ENCODE measurements at regions not wholly inside any gene's neighbourhood (a gene's known extent, or its start where the extent isn't known, plus 50 kb on each side); places are given as distances from the start of the nearest gene placed in this dataset.

DNA sequence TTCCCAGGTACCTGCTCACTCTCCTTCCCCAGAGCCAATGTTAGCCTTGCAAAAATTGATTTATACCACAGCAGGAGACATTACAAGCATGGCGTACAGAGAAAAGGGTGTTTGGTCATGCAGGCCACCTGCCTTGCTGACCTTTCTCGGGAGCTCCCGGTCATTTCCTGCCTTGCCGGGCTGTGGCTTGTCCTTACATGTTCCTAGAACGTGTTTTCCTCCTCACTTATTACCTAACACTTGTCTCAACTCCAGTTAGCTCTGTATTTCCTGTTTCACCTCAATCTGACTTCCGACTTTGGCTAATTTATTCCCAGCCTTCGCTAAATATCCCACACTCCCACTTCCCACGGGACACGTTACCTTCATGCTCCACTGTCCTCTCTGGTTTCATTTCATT lies 282.5 kb downstream of the ICE1 start:
- no peak for DNase-seq (ENCODE audit: low read depth)
- TF ChIP-seq POLR2A (IDR thresholded peaks at IDR 0.05; ENCODE audit: extremely low read depth, insufficient read length) (no peak), MYC (IDR thresholded peaks at IDR 0.05; ENCODE audit: low read depth, low read length) (no peak)
- TF ChIP-seq, protein P1, sequence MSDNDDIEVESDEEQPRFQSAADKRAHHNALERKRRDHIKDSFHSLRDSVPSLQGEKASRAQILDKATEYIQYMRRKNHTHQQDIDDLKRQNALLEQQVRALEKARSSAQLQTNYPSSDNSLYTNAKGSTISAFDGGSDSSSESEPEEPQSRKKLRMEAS (IDR thresholded peaks at IDR 0.05; ENCODE audit: low read depth, low read length): no peak
- TF ChIP-seq, protein P2, sequence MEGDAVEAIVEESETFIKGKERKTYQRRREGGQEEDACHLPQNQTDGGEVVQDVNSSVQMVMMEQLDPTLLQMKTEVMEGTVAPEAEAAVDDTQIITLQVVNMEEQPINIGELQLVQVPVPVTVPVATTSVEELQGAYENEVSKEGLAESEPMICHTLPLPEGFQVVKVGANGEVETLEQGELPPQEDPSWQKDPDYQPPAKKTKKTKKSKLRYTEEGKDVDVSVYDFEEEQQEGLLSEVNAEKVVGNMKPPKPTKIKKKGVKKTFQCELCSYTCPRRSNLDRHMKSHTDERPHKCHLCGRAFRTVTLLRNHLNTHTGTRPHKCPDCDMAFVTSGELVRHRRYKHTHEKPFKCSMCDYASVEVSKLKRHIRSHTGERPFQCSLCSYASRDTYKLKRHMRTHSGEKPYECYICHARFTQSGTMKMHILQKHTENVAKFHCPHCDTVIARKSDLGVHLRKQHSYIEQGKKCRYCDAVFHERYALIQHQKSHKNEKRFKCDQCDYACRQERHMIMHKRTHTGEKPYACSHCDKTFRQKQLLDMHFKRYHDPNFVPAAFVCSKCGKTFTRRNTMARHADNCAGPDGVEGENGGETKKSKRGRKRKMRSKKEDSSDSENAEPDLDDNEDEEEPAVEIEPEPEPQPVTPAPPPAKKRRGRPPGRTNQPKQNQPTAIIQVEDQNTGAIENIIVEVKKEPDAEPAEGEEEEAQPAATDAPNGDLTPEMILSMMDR (IDR thresholded peaks at IDR 0.05; ENCODE audit: low read depth, low read length): no peak
- H3K4me3 ChIP-seq (ENCODE audit: low read depth, low read length): no peak overlapping the region

DNA sequence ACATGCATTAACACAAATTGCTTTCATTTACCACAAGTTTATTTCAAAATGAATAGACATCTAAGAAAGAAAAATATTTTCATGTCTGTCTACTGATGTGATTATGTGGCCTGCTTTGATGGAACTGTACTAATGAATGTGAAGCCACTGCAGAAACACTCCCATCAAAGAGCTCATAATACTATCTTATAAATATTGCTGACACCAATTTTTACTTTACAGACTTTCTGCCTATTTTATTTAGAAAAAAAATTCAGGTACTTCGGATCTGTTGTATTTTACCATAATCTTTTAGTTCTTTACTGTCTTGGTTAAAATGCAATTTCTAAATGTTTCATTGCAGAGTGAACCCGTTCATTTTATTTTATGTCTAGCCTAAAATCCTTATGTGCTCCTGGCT lies 281.9 kb downstream of the ICE1 start:
- TF ChIP-seq, protein P2 (IDR thresholded peaks at IDR 0.05; ENCODE audit: low read depth, low read length): no peak
- TF ChIP-seq, protein P1 (IDR thresholded peaks at IDR 0.05; ENCODE audit: low read depth, low read length): no peak
- TF ChIP-seq MYC (IDR thresholded peaks at IDR 0.05; ENCODE audit: low read depth, low read length) (no peak), POLR2A (IDR thresholded peaks at IDR 0.05; ENCODE audit: extremely low read depth, insufficient read length) (no peak)
- no peak overlapping the region for H3K4me3 ChIP-seq (ENCODE audit: low read depth, low read length)
- DNase-seq (ENCODE audit: low read depth): no peak

DNA sequence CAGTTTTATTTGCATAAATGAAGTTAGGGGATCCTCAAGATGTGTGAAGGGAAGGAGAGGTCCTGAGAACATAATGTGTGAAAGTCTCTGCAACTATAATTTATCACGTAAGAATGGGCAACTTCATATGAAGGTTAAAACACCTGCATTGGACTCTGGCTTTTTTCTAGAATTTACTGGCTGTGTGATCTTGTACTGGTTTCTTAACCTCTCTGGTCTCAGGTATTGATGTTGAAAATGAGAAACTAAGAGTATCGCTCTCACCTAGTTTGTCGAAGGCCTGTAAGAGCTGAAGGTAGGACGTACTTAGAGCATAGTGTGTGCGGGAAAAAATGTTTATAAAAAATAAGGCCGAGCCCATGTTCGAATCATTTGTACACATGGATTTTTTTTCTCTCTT lies 280.5 kb downstream of the ICE1 start:
- no peak for TF ChIP-seq POLR2A (IDR thresholded peaks at IDR 0.05; ENCODE audit: extremely low read depth, insufficient read length)
- TF ChIP-seq, protein P1 (IDR thresholded peaks at IDR 0.05; ENCODE audit: low read depth, low read length): no peak
- TF ChIP-seq, protein P2 (IDR thresholded peaks at IDR 0.05; ENCODE audit: low read depth, low read length): no peak
- no peak for TF ChIP-seq MYC (IDR thresholded peaks at IDR 0.05; ENCODE audit: low read depth, low read length)
- DNase-seq (ENCODE audit: low read depth): no peak
- H3K4me3 ChIP-seq (ENCODE audit: low read depth, low read length): no peak overlapping the region

DNA sequence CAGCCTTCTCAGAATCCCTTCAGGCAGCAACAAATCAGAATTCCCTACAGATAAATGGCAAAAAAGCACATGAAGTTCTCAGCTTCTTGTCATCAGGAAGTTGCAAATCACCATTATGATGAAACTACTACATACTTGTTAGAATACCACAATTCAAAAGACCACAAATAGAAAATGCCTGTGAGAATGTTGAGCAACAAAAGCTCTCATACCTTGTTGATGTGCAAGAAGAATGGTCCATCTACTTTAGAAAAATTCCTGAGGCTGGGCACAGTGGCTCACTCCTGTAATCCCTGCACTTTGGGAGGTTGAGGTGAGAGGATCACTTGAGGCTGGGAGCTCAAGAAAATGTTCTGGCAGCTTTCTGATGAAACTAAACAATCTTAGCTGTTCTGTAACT lies 278.1 kb downstream of the ICE1 start:
- TF ChIP-seq, protein P1 (IDR thresholded peaks at IDR 0.05; ENCODE audit: low read depth, low read length): no peak
- DNase-seq (ENCODE audit: low read depth): no peak
- no peak overlapping the region for H3K4me3 ChIP-seq (ENCODE audit: low read depth, low read length)

DNA sequence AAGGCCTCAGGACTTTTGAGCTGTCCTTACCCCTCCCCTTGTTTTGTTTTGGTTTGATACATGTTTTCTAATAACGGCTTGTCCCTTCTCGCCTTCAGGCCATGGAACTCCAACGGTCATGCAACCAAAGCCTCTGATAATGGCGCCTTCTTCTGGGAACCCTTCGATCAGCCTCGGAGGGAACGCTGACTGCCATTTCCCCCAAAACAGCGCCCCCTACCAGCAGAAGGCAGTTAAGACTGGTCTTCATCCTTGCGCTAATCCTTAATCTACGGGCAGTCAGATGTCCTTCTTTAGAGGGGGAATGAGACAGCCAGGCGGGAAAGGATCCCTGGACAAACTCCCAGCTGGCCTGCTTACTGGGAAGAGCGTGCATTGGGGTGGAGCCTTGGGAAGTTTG lies 276.6 kb downstream of the ICE1 start:
- DNase-seq (ENCODE audit: low read depth): no peak
- no peak overlapping the region for H3K4me3 ChIP-seq (ENCODE audit: low read depth, low read length)
- no peak for TF ChIP-seq POLR2A (IDR thresholded peaks at IDR 0.05; ENCODE audit: extremely low read depth, insufficient read length)
- TF ChIP-seq, protein P2 (IDR thresholded peaks at IDR 0.05; ENCODE audit: low read depth, low read length): peak; percentile 25
- no peak for TF ChIP-seq MYC (IDR thresholded peaks at IDR 0.05; ENCODE audit: low read depth, low read length)

DNA sequence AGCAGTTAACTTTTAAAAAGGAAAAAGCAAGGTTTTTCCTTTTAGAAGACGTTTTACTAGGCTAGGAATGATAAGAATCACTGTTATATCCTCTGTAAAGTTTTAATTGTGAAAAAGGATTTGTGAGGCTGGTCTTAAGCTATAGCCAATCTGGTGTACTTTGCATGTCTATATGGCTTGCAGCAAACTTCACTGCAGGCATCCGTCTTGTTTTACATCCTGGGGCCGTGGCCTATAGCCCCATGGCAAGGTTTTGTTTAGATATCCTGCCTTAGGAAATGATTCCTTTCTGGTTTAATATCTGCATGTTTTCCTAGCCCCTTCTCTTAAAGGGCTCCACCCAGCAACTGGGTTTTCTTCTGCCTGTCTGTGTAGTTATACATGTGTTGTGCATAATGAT lies 272.8 kb downstream of the ICE1 start:
- H3K4me3 ChIP-seq (ENCODE audit: low read depth, low read length): no peak overlapping the region
- TF ChIP-seq MYC (IDR thresholded peaks at IDR 0.05; ENCODE audit: low read depth, low read length) (no peak), POLR2A (IDR thresholded peaks at IDR 0.05; ENCODE audit: extremely low read depth, insufficient read length) (no peak)
- TF ChIP-seq, protein P2 (IDR thresholded peaks at IDR 0.05; ENCODE audit: low read depth, low read length): no peak
- TF ChIP-seq, protein P1 (IDR thresholded peaks at IDR 0.05; ENCODE audit: low read depth, low read length): no peak
- no peak for DNase-seq (ENCODE audit: low read depth)

Measured in NB4 (cell line).